Erythroblast (primary cell): ENCODE measurements at regions not wholly inside any gene's neighbourhood (a gene's known extent, or its start where the extent isn't known, plus 50 kb on each side); places are given as distances from the start of the nearest gene placed in this dataset.

Experiments used
- GATA1 ChIP-seq: IDR thresholded peaks from 2 replicates; pipeline ENCODE4 v1.6.1; 2011; ENCODE audit warnings: low read depth, mild to moderate bottlenecking, control low read depth, low read length, moderate library complexity
- POLR2A ChIP-seq: IDR thresholded peaks from 2 replicates; pipeline ENCODE4 v1.6.1; 2011; ENCODE audit warnings: mild to moderate bottlenecking, low read length

DNA sequence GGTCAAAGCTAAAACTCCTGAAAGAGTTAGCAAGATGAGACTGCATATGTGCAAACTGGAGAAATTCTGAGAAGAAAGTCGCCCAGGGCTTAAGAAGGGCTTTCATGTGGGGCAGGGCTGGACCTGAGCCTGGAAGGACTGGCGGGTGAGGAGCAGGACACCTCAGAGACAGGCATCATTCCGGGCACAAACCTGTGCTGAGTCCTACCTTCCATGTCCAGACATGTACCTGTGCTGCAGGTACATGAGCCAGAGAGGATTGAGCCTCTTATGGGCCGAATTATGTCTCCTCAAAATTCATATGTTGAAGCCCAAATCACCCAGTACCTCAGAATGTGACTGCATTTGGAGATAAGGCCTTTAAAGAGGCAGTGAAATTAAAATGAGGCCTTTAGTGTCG lies 171.0 kb downstream of the QRSL1 start:
- TF ChIP-seq POLR2A, result no peak
- TF ChIP-seq GATA1, result no peak
